22Rv1 (cell line): ENCODE measurements at regions not wholly inside any gene's neighbourhood (a gene's known extent, or its start where the extent isn't known, plus 50 kb on each side); places are given as distances from the start of the nearest gene placed in this dataset.

Source experiments
- ZFX ChIP-seq: fragments of 450-650 bp; IDR thresholded peaks from 2 replicates; pipeline ENCODE4 v1.6.1; 2017; ENCODE audit warnings: antibody characterized with exemption, borderline replicate concordance
- TF ChIP-seq, protein P1 (sequence below): fragments of 450-650 bp; IDR thresholded peaks from 2 replicates; pipeline ENCODE4 v1.5.1; 2017; ENCODE audit warnings: mild to moderate bottlenecking

DNA sequence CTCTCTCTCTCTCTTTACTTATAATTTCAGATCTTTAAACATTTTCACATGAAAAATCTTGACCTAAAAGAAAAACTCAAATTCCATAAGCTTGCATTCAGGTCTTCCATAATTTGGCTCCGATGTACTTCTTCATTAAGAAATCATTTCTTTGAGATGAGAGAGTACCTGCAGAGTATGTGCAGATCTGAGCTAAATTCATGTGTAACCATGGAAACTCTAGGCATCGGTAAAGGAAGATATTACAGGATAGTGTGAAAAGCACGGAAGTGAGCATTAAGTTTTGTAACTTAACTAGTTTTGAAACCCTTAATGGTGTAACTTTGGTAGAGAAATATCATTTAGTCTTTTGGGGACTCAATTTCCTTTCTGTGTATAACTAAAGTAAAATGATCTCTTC, 295.9 kb upstream of the SOX4 start:
- TF ChIP-seq, protein P1, sequence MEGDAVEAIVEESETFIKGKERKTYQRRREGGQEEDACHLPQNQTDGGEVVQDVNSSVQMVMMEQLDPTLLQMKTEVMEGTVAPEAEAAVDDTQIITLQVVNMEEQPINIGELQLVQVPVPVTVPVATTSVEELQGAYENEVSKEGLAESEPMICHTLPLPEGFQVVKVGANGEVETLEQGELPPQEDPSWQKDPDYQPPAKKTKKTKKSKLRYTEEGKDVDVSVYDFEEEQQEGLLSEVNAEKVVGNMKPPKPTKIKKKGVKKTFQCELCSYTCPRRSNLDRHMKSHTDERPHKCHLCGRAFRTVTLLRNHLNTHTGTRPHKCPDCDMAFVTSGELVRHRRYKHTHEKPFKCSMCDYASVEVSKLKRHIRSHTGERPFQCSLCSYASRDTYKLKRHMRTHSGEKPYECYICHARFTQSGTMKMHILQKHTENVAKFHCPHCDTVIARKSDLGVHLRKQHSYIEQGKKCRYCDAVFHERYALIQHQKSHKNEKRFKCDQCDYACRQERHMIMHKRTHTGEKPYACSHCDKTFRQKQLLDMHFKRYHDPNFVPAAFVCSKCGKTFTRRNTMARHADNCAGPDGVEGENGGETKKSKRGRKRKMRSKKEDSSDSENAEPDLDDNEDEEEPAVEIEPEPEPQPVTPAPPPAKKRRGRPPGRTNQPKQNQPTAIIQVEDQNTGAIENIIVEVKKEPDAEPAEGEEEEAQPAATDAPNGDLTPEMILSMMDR = no peak
- no peak for TF ChIP-seq ZFX
